NCI-H1694 (cell line): ENCODE measurements at regions not wholly inside any gene's neighbourhood (a gene's known extent, or its start where the extent isn't known, plus 50 kb on each side); places are given as distances from the start of the nearest gene placed in this dataset.

Source experiments
- DNase-seq: peaks from one replicate; lab custom pipeline; 2025; lab: John Stamatoyannopoulos, UW

DNA sequence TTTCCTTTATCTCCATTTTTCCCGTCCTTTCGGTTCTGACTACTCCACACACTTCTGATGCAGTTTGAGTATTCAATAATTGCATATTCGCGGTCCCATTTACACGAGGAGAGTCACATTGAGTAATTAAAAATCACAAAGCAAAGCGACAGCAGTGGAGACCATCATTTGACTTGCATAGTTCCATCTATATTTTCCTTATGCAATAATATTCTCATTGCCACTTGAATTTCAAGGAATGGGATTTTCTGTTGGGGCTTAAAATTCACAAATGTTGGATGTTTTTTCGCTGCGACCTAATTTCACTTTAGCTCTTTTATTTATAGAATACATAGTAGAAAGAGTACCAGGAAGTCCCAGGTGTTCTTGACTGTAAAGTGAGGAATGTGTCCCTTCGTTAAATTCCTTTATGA, 186.8 kb downstream of the ZEB2 start:
- DNase-seq = no peak

DNA sequence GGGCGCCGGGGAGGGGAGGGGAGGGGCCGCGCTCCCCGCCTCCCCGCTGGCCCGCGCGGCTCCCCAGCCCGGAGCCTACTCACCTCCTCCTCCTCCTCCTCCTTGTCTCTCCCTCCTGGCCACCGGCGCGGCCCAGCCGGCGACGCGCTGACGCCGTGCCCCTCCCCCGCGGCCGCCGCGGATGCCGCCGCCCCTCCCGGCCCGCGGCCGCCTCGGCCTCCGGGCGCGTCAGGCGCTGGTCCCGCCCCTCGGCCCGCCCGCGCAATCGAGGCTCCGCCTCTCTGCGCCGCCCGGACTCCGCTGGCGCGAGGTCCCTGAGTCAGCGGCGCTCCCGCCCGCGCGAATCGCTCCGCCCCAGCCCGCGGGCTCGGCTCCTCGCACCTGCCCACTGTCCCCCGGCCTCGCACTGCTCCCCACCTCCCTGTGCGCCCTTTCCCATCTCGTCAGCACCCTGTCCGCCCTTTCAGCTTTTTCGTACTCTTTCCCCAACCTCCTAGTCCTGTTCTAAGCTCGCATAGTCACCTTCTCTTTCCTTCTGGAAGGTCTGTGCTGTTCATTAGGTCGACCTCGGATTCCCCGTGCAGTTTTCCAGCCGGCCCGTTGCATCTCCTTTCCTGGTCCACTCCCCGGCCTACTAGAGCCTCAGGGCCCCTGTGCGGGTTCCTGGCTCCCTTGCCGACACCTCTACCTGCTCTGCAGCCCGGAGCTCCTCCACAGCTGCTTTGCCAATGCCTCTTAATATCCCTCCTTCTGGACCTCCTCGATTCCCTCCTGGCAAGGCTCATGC, 187.4 kb downstream of the ZEB2 start:
- peak; percentile 53 for DNase-seq

DNA sequence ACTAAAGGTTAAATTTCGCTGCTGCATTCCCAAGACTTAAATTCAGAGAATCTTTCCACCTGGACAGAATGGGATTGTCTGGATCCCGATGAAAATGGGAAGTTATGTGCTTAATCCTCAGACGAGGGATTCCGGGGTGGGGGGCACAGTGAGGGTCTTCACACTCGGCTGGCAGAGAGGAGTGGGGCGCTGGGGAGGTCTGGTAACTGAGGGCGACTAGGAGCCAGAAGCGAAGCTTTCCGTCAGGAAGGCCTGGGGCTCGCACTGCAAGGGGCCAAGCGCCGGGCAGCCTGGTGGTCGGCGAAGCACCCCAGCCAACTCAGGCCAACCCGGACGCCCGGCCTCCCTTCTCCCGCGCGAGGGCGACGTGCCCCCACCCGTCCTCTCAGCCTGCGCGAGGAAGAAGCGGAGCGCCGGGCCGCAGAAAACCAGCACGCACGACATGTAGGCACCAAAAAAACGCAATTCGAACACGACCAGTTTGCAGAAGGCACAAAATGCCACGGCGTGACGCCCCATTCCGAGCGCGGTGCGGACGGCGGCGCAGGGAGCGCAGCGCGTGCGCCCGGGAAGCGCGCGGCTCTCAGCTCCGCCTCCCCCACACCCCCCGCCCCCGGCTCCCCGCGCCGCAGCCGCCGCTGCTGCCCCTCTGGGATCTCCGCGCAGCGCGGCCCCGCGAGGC, 188.1 kb downstream of the ZEB2 start:
- DNase-seq = no peak

DNA sequence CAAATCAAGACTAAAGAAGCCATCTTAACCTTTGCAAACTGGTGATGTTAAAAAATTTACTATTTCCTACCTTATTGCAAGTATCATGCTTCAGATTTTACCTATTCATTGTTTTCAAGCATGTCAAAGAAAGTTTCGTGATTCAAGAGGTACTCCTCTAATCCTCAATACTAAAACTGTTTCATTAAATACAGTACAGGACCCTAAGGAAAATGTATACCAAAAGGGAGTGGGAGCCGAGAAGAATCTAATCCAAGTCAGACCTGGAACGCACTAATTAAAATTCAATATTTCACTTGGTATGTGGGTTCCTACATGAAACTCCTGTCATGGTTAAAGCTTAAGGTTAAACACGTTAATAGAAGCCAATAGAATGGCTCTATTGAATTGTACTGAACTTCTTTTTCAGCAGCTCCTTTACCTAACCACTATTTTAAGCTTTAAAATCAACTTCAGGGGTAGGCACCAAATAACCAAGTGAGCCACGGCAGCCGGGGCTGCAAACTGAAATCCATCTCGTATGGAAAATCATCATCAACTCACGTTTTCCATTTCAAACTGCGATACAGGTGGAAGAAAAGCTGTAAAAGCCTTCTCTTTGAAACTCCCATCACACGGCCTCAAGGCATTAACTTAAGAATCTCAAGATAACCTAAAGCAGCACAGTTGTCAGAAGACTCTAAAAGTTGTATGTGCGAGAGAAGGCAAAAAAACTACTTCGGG, 188.8 kb downstream of the ZEB2 start:
- no peak for DNase-seq

DNA sequence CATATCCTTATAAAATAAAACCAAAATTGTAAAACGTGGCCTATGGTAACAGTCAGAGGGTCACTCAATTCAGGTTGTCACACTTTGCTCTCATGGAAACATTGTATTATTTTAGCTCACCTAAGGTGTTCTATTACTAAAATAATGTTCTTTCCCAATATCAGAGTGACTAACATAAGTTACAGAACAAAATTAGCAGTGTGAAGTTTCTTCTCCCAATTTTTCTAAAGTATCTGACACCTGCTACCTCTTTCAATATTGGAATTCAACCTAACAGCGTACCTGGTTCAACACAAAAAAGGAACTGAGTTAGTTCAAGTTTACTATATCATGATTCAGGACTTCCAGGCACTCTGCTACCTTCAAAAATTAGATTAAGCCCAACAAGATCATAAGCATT, 190.4 kb downstream of the ZEB2 start:
- DNase-seq = no peak

DNA sequence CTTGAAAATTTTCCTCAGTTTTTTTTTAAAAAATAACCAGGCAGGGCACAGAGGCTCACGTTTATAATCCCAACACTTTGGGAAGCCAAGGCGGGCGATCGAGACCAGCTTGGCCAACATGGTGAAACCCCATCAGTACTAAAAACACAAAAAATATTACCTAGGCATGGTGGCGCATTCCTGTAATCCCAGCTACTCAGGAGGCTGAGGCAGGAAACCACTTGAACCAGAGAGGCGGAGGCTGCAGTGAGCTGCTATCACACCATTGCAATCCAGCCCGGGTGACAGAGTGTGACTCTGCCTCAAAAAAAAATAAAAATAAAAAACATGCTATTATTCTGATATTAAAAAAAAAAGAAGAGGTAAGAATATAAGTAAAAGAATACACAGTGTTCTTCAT, 191.0 kb downstream of the ZEB2 start:
- no peak for DNase-seq

DNA sequence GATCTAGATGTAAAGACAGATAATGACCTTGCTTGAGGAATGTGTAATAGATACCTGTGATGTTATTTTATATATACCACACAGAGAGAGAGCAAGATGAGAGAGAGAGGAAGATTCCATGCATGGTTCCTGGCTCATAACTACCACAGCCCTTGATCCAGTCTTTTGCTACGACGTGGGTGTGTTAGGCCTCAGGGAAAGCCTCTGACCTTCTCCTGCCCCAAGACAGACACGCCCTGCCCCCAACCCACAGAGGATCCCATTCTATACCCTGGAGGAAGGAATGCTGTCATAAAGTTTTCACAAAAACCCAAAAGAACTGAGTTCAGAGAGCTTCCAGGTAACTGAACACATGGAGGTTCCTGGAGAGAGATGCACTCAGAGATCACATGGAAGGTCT, 193.1 kb downstream of the ZEB2 start:
- no peak for DNase-seq

DNA sequence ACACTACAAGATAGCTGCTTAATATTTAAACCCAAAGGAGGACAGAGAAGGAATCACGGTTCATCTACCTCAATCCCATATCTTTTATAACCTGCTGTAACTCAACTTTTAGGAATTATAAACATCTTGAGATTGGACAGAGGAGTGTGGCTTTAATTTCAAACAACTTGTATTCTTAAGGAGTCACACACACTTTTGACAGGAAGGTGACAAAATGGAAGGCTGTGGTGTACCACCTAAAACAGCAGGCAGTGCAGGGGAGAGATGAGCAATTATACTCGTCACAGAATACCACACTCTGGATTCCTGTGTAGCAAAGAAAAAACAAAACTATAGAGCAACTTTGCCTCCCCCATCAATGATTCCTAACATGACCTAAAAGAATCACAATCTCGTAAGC, 194.8 kb downstream of the ZEB2 start:
- DNase-seq = no peak

DNA sequence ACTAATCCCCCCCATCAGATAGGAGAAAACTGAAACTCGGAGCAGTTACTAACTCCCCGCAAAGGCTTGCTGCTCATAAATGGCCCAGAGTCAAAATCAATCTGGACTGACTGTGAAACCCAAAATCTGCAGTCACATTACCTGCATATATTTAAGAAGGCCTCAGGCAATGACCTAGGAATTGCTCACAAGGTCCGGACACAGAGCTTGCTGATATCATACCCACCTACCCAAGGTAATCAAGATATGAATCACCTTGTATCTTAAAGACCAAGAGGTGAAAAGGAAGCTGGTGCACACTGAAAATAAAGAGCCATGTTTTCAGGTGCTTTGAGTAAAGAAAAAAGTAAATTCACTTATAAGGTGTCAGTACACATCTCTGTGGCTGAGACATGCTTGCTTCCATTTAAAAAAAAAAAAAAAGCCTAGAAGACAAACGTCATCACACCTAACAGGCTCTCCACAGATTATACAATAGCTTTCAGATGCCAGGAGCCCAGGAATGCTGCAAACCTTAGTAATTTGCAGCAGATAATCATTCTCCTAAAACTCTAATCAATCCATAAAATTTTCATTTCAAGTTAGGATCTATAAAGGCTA, 195.4 kb downstream of the ZEB2 start:
- DNase-seq = no peak

DNA sequence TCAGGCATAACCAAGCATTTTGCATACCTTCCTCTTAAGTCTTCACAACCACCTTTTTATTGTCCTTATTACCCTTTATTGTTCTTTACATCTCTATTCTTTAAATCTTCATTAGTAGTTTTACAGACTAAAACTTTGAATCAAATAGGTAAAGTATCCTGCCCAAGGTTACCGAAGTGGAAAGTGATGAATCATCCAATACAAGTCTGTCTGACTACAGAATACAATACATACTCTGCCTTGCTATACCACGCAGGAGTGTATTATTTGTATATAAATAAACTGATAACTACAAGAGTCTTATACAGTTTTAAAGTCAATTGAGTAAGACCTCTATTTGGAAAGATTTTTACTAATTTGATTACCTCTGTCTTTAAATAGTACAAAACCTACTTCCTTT, 196.0 kb downstream of the ZEB2 start:
- no peak for DNase-seq

DNA sequence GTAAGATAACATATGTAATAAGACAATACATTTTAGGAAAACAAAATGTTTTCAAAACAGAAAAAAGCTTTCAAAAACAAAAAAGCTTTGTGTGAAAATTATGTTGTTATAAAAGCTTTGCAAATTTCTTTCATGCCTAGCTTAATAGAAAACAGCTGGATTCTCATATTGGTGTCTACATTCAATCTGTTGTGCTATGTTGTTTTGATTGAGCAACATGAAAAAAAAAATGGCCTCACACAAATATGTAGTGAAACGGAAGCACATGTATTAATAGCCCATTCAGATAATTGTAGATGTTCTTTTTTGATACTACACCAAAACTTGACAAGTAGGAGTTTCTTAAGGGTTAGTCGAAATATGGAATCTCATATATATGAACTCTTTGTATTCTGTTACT, 197.5 kb downstream of the ZEB2 start:
- no peak for DNase-seq

DNA sequence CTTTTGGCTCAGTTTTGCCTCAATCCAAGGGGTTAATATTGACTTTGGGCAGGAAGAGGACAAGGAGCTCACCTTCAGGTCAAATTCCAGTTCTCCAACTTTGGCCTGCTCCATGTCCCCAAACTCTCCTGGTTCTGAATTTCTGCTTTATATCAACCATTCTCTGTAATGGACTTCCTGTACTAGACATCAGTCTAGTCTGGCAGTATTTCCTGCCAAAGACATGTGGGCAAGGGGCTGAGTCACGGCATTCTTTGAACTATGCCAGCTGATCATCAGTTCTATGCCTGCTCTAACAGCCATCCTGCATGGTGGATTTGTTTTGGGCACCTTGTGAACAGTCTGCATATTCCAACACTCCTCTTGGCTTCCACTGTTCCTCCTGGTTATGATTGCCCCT, 199.4 kb downstream of the ZEB2 start:
- DNase-seq = no peak

DNA sequence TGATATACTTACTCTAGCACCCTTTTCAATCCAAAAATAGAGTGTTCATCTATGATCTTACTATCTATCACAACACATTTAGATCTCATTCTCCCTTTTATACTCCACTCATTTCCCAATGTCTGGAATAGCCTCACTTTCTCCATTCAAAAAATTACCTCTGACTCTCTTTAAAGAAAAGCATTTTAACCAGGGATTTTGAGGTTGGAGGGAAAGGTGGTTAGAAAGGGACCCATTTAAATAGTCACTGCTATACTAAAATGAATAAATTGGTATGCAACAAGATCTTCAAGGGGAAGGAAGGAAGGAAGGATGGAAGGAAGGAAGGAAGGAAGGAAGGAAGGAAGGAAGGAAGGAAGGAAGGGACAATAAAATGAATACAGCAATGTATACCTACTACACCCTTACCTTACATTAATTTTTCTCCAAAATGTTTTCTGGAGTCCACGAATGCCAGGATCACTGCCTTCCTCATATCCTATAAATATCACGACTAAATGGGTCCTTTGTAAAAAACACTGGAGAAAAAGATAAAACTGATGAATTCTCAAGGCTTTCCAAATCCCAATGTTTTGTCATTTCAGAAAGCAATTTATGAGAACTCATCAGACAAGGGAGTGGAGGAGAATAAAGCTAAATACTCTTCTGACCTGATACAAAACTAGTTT, 202.7 kb downstream of the ZEB2 start:
- no peak for DNase-seq

DNA sequence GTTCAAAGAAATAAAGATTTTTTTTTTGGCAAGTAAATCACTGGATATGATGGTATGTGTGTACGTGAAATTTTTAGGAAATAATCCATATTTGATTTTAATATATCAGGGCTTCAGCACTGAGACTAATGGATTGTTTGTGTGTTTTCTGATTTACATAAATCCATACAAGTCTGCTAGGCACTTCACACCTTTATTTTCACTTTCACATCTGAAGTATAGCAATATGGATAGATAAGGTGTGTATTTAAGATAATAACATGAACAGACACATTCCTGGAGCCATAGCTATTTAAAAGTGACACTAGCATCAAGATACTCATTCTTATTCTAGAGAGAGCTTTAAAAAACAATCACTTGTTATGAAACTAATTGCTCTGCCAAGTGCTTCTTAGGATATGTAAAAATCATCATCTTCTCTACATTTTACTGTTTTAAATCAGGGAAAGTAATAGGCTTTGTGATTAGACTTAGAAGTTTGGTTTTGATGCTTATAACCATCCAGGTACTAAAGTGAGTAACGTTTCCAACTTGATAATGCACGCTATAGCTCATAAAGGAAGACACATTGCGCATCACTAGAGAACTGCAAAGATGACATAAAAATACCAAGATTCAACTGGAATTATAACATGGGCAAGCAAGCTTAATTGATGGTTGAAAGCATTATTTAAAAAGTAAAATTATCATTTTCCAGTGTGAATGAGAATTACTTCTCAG, 208.9 kb downstream of the ZEB2 start:
- DNase-seq = no peak

DNA sequence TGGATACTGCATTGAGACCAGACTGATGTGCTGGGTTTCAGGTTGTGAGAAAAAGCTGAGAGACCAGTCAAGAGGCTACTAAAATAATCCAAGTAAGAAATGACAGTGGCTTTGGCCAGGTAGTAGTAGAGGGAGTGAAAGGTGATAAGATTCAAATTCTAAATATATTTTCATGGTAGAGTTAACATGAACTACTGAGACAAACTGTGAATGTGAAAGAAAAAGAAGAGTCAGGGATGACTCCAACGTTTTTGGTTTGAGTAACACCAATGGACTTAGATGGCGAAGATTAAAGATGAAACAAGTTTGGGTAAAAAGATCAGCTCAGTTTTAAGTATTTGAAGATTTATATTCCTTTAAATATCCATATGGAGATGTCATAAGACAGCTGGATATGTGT, 209.4 kb downstream of the ZEB2 start:
- DNase-seq = no peak

DNA sequence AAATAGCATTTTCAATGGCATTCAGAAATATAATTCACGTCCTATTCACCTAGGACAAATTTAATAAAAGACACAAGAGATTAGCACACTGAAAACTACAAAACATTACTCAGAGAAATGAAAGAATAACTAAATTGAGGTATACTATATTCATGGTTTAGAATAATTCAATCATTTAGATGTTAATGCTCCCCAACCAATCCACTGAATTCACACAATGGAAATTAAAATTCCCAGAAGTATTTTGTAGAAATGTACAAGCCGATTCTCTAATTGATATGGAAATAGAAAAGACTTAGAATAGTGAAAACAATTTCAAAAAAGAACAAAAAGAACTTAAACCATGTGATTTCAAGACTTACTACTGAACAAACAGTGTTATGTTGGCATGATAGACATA, 212.2 kb downstream of the ZEB2 start:
- no peak for DNase-seq

DNA sequence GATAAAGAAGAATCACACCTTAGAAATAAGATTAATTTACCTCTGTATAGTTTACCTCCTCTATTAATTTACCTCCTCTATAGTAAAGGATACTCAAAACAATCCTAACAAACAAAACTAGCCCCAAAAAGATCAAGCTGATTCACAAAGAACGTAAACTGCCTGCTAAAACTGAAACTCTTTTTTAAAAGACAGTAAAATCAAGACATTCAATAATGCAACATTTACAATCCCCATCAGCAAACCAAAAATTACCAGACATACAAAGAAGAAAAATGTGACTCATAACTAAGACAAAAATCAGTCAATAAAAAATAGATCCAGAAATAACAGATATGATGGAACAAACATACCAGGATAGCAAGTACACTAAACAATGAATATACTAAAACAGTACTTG, 215.7 kb downstream of the ZEB2 start:
- no peak for DNase-seq

DNA sequence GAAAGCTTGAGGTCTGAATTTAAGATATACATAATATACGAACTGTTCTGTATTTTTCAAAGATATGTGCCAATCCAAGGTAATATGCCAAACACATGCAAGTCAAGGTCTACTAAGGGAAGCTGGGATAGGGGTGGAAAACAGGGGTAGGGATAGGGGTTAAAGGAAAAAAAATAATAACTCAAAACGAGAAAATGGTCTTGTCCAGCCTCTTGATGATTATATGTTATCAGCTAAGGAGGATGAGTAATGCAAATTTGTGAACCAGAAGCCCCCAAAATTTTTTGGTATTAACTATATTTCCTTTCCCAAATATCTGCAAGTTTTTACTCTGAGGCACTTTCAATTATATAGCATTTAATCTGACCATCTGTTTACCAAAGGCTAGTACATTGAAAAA, 219.3 kb downstream of the ZEB2 start:
- DNase-seq = no peak

DNA sequence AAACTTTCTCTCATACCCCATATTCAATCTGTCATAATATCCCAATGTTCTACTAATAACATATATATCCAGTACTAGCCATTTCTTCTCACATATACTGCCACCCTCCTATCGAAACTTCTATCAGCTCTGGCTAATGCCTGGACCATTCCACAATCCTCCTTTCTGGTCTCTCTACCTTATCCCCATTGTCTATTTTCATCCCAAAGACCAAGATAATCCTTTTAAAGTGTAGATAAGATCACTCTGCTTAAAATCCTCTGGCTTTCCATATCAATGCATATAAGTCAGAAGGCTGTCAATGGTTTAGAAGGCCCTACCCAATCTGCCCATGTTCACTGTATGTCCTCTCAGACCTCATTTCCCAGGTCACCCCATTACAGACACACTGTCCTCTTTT, 229.6 kb downstream of the ZEB2 start:
- no peak for DNase-seq

DNA sequence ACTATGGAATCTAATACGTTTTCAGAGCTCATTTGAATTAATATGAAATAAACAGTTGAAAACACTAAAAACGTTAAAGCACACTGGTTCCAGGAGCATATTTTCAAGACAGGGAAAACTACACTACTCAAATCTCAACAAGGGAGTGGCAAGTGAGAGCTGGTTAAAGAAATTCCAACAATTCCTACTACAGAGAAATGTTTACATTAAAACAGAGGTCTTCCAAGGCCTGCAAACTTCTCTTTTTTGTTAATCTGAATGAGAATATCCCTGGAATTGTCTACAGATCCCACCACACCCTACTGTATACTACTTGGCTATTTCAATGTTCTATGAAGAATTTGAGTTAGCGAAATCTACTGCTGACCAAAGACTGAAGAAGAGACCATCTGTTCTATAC, 231.5 kb downstream of the ZEB2 start:
- no peak for DNase-seq

DNA sequence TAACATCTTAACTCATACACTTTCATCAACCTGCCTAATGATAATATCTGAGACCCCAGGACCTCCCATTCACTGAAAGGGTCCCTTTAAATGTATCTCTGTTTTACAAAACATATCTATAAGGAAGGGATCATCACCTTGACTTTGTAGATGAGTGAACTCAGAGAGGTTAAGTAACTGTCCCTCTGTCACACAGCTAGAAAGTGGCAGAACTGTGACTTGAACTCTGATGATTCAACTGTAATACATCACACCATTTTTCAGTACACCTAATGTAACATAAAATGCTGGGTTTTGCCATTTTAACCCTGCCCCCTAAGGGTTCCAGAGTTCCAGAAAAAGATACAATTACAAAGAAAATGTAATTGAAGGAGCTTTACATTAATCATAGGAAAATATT, 234.6 kb downstream of the ZEB2 start:
- DNase-seq = no peak

DNA sequence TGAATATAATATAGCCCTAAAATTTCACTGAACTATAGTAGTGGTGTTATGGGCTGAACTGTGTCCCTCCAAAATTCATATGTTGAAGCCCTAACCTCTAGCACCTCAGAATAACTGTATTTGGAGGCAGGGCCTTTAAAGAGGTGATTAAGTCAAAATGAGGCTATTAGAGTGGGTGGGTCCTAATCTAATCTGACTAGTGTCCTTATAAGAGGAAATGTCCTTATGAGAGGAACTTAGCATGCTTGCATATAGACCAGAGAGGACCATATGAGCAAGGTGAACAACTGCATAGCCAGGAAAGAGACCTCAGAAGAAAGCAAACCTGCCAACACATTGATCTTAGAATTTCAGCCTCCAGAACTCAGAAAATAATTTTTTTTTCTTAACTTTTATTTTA, 238.4 kb downstream of the ZEB2 start:
- DNase-seq = no peak
